ENCODE measurements at regions not wholly inside any gene's neighbourhood (a gene's known extent, or its start where the extent isn't known, plus 50 kb on each side); places are given as distances from the start of the nearest gene placed in this dataset.

DNA sequence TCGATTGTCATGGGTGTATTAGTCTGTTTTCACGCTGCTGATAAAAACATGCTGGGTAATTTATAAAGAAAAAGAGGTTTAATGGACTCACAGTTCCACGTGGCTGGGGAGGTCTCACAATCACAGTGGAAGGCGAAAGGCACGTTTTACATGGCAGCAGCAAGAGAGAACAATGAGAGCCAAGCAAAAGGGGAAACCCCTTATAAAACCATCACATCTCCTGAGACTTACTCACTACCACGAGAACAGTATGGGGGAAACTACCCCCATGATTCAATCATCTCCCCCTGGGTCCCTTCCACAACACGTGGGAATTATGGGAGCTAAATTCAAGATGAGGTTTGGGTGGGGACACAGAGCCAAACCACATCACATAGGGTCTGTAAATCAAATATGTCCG, 167.4 kb upstream of the XYLT1 start:
- CTCF ChIA-PET = no interaction called here
- TF ChIP-seq, protein P1, sequence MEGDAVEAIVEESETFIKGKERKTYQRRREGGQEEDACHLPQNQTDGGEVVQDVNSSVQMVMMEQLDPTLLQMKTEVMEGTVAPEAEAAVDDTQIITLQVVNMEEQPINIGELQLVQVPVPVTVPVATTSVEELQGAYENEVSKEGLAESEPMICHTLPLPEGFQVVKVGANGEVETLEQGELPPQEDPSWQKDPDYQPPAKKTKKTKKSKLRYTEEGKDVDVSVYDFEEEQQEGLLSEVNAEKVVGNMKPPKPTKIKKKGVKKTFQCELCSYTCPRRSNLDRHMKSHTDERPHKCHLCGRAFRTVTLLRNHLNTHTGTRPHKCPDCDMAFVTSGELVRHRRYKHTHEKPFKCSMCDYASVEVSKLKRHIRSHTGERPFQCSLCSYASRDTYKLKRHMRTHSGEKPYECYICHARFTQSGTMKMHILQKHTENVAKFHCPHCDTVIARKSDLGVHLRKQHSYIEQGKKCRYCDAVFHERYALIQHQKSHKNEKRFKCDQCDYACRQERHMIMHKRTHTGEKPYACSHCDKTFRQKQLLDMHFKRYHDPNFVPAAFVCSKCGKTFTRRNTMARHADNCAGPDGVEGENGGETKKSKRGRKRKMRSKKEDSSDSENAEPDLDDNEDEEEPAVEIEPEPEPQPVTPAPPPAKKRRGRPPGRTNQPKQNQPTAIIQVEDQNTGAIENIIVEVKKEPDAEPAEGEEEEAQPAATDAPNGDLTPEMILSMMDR (IDR thresholded peaks at IDR 0.05; ENCODE audit: insufficient read depth, low read depth, low read length) = no peak
- H3K27me3 ChIP-seq (ENCODE audit: control insufficient read depth, insufficient read depth, low read length) = no peaks in the 10 kb centered on the region
- POLR2A ChIA-PET = no interaction called here
- no peak overlapping the region for H3K4me3 ChIP-seq (ENCODE audit: low read depth, low read length)
- H3K36me3 ChIP-seq (ENCODE audit: control insufficient read depth, insufficient read depth, low read length) = no peaks in the 10 kb centered on the region
- no peak for DNase-seq (ENCODE audit: low read depth)

DNA sequence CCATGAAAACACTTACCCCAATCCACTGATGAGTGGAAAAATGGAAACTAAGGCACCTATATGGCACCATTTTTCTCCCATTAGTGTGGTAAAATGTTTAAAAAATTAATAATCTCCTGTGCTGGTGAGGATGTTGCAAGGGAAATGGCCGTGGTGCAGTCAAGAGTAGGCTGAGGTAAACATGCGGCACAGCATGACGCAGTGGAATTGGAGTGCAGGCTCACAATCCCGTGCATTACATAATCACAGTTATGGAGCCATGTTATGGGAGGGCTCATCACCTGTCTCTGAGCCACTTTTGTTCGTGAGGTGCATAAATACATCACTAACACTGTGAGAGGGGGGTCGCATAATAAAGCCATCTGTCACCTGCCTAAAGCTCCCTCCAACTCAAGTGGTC, 164.4 kb upstream of the XYLT1 start:
- POLR2A ChIA-PET = no interaction called here
- TF ChIP-seq, protein P1 (IDR thresholded peaks at IDR 0.05; ENCODE audit: insufficient read depth, low read depth, low read length) = no peak

DNA sequence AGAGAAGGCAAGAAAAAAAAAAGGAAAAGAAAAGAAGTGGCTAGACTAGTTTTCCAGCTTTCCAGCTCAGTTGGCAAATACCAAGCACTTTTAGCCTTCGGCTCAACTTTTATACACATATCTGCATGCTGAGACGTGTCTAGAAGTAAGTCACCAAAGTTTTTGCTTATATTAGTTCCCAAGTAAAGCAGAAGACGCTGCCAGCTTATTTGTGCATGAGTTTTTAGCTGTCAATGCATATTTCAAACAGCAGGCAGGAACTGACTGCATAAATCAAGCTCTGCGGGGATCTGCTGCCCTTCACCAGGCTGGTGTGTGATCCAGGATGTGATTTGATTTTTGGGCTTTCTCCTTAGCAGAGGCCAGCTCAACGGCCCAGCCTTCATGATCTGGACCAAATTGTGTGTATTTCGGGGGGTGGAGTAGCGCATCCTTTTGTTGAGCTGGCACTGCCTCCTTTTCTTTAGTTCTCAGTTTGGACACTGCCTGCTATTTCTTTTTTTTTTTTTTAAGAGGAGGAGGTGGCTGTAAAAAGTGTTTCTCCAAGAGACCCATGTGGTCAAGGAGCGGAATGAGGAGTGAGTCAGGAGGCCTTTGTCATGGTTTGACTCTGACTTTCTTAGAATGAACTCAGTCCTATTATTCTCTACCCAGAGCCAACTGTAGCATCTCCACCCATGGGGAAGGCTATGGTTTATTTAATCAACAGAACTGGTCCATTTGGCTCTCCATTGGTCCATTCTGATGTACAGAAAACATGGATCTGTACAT, 162.6 kb upstream of the XYLT1 start:
- Histone ChIP-seq H3K36me3 (ENCODE audit: control insufficient read depth, insufficient read depth, low read length) (no peaks in the 10 kb centered on the region), H3K4me3 (ENCODE audit: low read depth, low read length) (no peak overlapping the region), H3K27me3 (ENCODE audit: control insufficient read depth, insufficient read depth, low read length) (no peaks in the 10 kb centered on the region)
- DNase-seq (ENCODE audit: low read depth) = no peak
- TF ChIP-seq, protein P1 (IDR thresholded peaks at IDR 0.05; ENCODE audit: insufficient read depth, low read depth, low read length) = no peak
- CTCF ChIA-PET = no interaction called here
- POLR2A ChIA-PET = no interaction called here

More for the DNA sequence above, 164.4 kb upstream of the XYLT1 start:
- H3K27me3 ChIP-seq (ENCODE audit: control insufficient read depth, insufficient read depth, low read length) = no peaks in the 10 kb centered on the region
- H3K36me3 ChIP-seq (ENCODE audit: control insufficient read depth, insufficient read depth, low read length) = no peaks in the 10 kb centered on the region
- DNase-seq (ENCODE audit: low read depth) = no peak
- CTCF ChIA-PET = no interaction called here
- H3K4me3 ChIP-seq (ENCODE audit: low read depth, low read length) = no peak overlapping the region

DNA sequence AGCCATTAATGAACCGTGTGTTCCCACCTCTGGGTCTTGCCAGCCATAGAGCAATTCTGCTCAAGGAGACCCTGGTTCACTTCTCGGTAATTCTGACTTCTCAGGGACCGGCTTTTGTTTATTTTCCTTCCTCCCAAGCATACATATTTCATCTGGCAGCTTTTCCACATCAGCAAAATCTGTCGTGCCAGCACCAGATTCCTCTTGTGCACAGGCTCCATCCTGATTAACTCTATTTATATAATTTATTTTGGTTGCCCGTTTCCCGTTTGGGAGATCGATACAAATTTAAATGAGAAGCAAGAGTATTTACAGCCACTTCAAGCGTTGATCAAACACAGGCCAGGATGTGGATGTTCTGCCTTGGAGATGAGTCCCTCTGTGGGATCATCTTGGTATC, 161.9 kb upstream of the XYLT1 start:
- POLR2A ChIA-PET = no interaction called here
- Histone ChIP-seq H3K27me3 (ENCODE audit: control insufficient read depth, insufficient read depth, low read length) (no peaks in the 10 kb centered on the region), H3K36me3 (ENCODE audit: control insufficient read depth, insufficient read depth, low read length) (no peaks in the 10 kb centered on the region), H3K4me3 (ENCODE audit: low read depth, low read length) (no peak overlapping the region)
- TF ChIP-seq, protein P1 (IDR thresholded peaks at IDR 0.05; ENCODE audit: insufficient read depth, low read depth, low read length) = no peak
- CTCF ChIA-PET = no interaction called here
- no peak for DNase-seq (ENCODE audit: low read depth)

DNA sequence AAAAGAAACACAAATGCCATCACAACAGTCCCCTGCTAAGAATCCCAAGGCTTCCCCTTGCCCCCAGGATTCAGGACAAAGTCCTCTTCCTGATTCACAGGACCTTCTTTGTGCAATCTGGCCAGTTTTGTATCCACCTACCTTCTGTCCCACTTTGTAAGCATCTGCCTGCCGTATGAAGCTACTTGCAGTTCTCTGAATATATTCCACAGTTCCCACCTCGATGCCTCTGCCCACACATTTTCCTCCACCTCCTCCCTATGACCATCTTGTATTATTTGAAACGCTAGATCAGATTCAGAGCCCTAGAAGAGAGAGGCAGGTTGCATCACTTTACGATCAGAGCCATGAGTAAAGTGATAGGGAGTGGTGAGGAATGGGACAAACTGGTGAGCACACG, 159.2 kb upstream of the XYLT1 start:
- Histone ChIP-seq H3K27me3 (ENCODE audit: control insufficient read depth, insufficient read depth, low read length) (no peaks in the 10 kb centered on the region), H3K36me3 (ENCODE audit: control insufficient read depth, insufficient read depth, low read length) (no peaks in the 10 kb centered on the region), H3K4me3 (ENCODE audit: low read depth, low read length) (no peak overlapping the region)
- POLR2A ChIA-PET = no interaction called here
- CTCF ChIA-PET = no interaction called here
- DNase-seq (ENCODE audit: low read depth) = no peak
- TF ChIP-seq, protein P1 (IDR thresholded peaks at IDR 0.05; ENCODE audit: insufficient read depth, low read depth, low read length) = no peak
